Peyer's patch (tissue), 4 donors: ENCODE measurements at regions not wholly inside any gene's neighbourhood (a gene's known extent, or its start where the extent isn't known, plus 50 kb on each side); places are given as distances from the start of the nearest gene placed in this dataset.

Experiments used
- DNase-seq, 3 donors: peaks; one replicate each; pipeline ENCODE4 v3.0.0-alpha.2; 2017 to 2019
- H3K27ac ChIP-seq, 4 donors: fragments of 200-600 bp; sonication (generic); one replicate each; pipeline ENCODE4 v1.5.1; 2016 to 2019
- H3K27me3 ChIP-seq, 2 donors: fragments of 200-600 bp; sonication (generic); one replicate each; pipeline ENCODE4 v1.5.1; 2019
- H3K36me3 ChIP-seq, 3 donors: fragments of 200-600 bp; sonication (generic); one replicate each; pipeline ENCODE4 v1.5.1; 2016 to 2019
- H3K4me1 ChIP-seq, 4 donors: fragments of 200-600 bp; sonication (generic); one replicate each; pipeline ENCODE4 v1.5.1; 2016 to 2019
- H3K4me3 ChIP-seq, 4 donors: fragments of 200-600 bp; sonication (generic); 1 replicate in 3 of 4; 2 replicates in 1 of 4; pipeline ENCODE4 v1.5.1; 2016 to 2019; ENCODE audit warnings: mild to moderate bottlenecking in 1 of 4
- H3K9me3 ChIP-seq, 4 donors: fragments of 200-600 bp; sonication (generic); one replicate each; pipeline ENCODE4 v1.5.1; 2016 to 2019; ENCODE audit warnings: mild to moderate bottlenecking in 1 of 4
- POLR2A ChIP-seq, 2 donors: fragments of 450-650 bp; IDR thresholded peaks; one replicate each; pipeline ENCODE4 v1.5.1; 2017; ENCODE audit warnings: antibody characterized with exemption in 2 of 2, mild to moderate bottlenecking in 2 of 2, moderate library complexity in 2 of 2
- TF ChIP-seq, protein P1 (sequence below), 6 experiments: fragments of 450-650 bp in 4 of 6; fragments of 200-600 bp in 2 of 6; sonication (generic) in 1 of 6; IDR thresholded peaks; one replicate each; pipeline ENCODE4 v1.5.1; 2017 to 2019; ENCODE audit warnings: antibody characterized with exemption in 6 of 6, mild to moderate bottlenecking in 3 of 6, moderate library complexity in 1 of 6

DNA sequence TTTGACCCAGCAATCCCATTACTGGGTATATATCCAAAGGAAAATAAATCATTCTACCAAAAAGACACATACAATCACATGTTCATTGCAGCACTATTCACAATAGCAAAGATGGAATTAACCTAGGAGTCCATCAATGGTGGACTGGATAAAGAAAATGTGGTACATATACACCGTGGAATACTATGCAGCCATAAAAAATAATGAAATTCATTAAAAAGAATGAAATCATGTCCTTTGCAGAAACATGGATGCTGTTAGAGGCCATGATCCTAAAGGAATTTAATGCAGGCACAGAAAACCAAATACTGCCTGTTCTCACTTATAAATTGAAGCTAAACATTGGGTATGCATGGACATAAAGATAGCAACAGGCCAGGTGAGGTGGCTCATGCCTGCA is 61.9 kb upstream of the BMP6 start:
- no peak overlapping the region for H3K4me3 ChIP-seq
- H3K9me3 ChIP-seq: no peaks in the 10 kb centered on the region
- no peaks in the 10 kb centered on the region for H3K27me3 ChIP-seq
- no peaks in the 10 kb centered on the region for H3K4me1 ChIP-seq
- TF ChIP-seq POLR2A (IDR thresholded peaks at IDR 0.05): no peak
- TF ChIP-seq, protein P1, sequence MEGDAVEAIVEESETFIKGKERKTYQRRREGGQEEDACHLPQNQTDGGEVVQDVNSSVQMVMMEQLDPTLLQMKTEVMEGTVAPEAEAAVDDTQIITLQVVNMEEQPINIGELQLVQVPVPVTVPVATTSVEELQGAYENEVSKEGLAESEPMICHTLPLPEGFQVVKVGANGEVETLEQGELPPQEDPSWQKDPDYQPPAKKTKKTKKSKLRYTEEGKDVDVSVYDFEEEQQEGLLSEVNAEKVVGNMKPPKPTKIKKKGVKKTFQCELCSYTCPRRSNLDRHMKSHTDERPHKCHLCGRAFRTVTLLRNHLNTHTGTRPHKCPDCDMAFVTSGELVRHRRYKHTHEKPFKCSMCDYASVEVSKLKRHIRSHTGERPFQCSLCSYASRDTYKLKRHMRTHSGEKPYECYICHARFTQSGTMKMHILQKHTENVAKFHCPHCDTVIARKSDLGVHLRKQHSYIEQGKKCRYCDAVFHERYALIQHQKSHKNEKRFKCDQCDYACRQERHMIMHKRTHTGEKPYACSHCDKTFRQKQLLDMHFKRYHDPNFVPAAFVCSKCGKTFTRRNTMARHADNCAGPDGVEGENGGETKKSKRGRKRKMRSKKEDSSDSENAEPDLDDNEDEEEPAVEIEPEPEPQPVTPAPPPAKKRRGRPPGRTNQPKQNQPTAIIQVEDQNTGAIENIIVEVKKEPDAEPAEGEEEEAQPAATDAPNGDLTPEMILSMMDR (IDR thresholded peaks at IDR 0.05): no peak
- no peak overlapping the region for H3K27ac ChIP-seq
- DNase-seq: no peak
- no peaks in the 10 kb centered on the region for H3K36me3 ChIP-seq

DNA sequence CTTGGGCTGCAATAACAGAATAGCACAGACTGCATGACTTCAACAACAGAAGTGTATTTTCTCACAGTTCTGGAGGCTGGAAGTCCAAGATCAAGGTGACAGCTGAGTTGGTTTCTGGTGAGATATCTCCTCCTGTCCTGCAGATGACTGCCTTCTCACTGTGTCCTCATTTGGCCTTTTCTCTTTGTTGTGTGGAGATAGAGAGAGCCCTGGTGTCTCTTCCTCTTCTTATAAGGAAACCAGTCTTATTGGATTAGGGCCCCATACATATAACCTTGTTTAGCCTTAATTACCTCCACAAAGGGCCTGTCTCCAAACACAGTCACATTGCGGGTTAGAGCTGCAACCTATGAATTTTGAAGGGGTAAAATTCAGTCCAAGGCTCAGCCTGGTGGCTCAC is 57.0 kb upstream of the BMP6 start:
- H3K4me1 ChIP-seq: peaks cover 0 to 7% (median 0%) of the 10 kb centered on the region in 4 donors
- DNase-seq: no peak
- no peak overlapping the region for H3K27ac ChIP-seq
- no peak for TF ChIP-seq POLR2A (IDR thresholded peaks at IDR 0.05)
- TF ChIP-seq, protein P1 (IDR thresholded peaks at IDR 0.05): no peak
- no peaks in the 10 kb centered on the region for H3K27me3 ChIP-seq
- H3K4me3 ChIP-seq: no peak overlapping the region
- H3K36me3 ChIP-seq: no peaks in the 10 kb centered on the region
- H3K9me3 ChIP-seq: no peaks in the 10 kb centered on the region

GRCh38 chr6:7669742-7670141 is 56.2 kb upstream of the BMP6 start:
- Histone ChIP-seq H3K36me3 (no peaks in the 10 kb centered on the region), H3K9me3 (no peaks in the 10 kb centered on the region), H3K4me1 (peaks cover 0 to 7% (median 0%) of the 10 kb centered on the region in 4 donors), H3K4me3 (no peak overlapping the region), H3K27ac (no peak overlapping the region), H3K27me3 (no peaks in the 10 kb centered on the region)
- DNase-seq: no peak
- TF ChIP-seq POLR2A (IDR thresholded peaks at IDR 0.05): no peak
- TF ChIP-seq, protein P1 (IDR thresholded peaks at IDR 0.05): no peak

DNA sequence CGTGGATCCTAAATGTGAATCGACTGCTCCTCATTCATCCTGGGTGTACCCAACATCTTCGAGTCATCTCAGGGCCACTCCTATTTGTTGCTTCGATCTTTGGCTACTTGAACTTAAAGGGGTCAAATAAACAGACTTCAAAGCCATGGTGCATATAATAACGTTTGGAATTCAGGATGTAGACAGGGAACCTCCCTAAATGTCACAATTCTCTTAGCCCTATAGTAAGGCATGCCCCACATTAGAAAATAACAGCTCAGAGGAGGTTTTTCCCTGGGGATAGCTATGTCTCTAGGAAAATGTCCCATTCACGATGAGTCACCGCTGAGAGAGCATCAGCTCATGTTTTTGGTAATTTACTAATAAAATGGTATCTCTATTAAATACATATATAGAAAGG is 54.8 kb upstream of the BMP6 start:
- TF ChIP-seq, protein P1 (IDR thresholded peaks at IDR 0.05): no peak
- TF ChIP-seq POLR2A (IDR thresholded peaks at IDR 0.05): no peak

DNA sequence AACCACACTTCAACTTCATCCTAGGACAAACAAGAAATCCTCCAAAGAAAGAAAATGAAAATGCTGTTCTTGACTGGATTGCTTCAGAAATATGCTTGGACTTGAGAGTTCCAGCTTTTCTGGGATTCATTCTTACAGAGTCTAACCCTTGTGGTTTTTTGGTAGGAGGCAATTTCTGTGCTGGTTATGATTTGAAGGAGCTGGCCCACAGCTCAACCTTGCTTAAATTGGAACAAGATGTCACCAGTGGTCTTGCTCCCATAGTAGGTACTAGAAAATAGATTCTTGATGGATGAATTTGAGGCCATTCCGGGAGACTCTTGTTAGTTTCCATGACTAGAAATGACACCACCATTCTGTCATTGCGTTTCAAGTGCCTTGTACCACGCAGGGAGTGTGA is 54.3 kb upstream of the BMP6 start:
- Histone ChIP-seq H3K9me3 (no peaks in the 10 kb centered on the region), H3K4me3 (no peak overlapping the region), H3K27me3 (no peaks in the 10 kb centered on the region), H3K4me1 (peaks cover 0 to 7% (median 0%) of the 10 kb centered on the region in 4 donors), H3K36me3 (no peaks in the 10 kb centered on the region), H3K27ac (no peak overlapping the region)
- TF ChIP-seq, protein P1 (IDR thresholded peaks at IDR 0.05): no peak
- TF ChIP-seq POLR2A (IDR thresholded peaks at IDR 0.05): no peak
- DNase-seq: no peak

More for the DNA sequence above, 54.8 kb upstream of the BMP6 start:
- Histone ChIP-seq H3K27me3 (no peaks in the 10 kb centered on the region), H3K27ac (no peak overlapping the region), H3K4me1 (peaks cover 0 to 7% (median 0%) of the 10 kb centered on the region in 4 donors), H3K4me3 (no peak overlapping the region), H3K9me3 (no peaks in the 10 kb centered on the region), H3K36me3 (no peaks in the 10 kb centered on the region)
- DNase-seq: no peak
